GM12878 (cell line): ENCODE measurements at regions not wholly inside any gene's neighbourhood (a gene's known extent, or its start where the extent isn't known, plus 50 kb on each side); places are given as distances from the start of the nearest gene placed in this dataset.

Experiments used
- ATAC-seq: fragments of 200-7000 bp; cut with Tn5 transposase; 3 replicates; pipeline ENCODE4 v1.9.1; 2020; ENCODE audit warnings: mild to moderate bottlenecking, moderate library complexity
- BruUV-seq: library from RNA; stranded (reverse); fragments of 400-500 nt; replicated peaks from 2 replicates; lab custom pipeline; 2021; lab: Mats Ljungman, UMichigan
- CTCF ChIA-PET: fragments of 300-600 bp; sonication (Branson Sonifier 250); formaldehyde crosslinking; extraction: SDS; loops from one replicate; lab custom pipeline; 2021; ENCODE audit warnings: inconsistent platforms; lab: Yijun Ruan, JAX
- POLR2A ChIA-PET: fragments of 350-600 bp; formaldehyde crosslinking; extraction: SDS; loops from one replicate; lab custom pipeline; 2021; ENCODE audit warnings: inconsistent platforms; lab: Charles Lee
- RAD21 ChIA-PET: fragments of 300-600 bp; sonication (Branson Sonifier 250); formaldehyde crosslinking; loops from one replicate; lab custom pipeline; 2023; ENCODE audit warnings: antibody characterized with exemption; ENCODE audit not compliant: unreplicated experiment; lab: Charles Lee
- SMC1A ChIA-PET: fragments of 300-600 bp; sonication (Branson Sonifier 250); formaldehyde crosslinking; loops from one replicate; lab custom pipeline; 2023; ENCODE audit not compliant: unreplicated experiment, uncharacterized antibody; lab: Charles Lee
- DNase-seq: peaks from one replicate; pipeline ENCODE4 v3.0.0-alpha.2; 2011; ENCODE audit warnings: low read depth, low spot score
- FAIRE-seq: peaks from 3 replicates; lab custom pipeline; 2011; peaks lifted over from hg19 to GRCh38; lab: Jason Lieb, UNC
- H2AFZ ChIP-seq: 2 replicates; pipeline ENCODE4 v1.6.0; 2011; ENCODE audit warnings: low read depth, low read length, control low read depth; ENCODE audit not compliant: control insufficient read depth
- H3K27ac ChIP-seq: 2 replicates; pipeline ENCODE4 v1.5.1; 2011; ENCODE audit warnings: control low read depth; ENCODE audit not compliant: control insufficient read depth, insufficient read depth
- H3K27me3 ChIP-seq, 2 experiments: replicated peaks in 1 of 2; 2 replicates each; pipeline versions ENCODE4 v1.6.0 to v1.6.1; 2011; ENCODE audit warnings: low read length in 1 of 2; ENCODE audit not compliant: control insufficient read depth in 2 of 2, insufficient read depth in 2 of 2
- H3K36me3 ChIP-seq, 2 experiments: 2 replicates each; pipeline ENCODE4 v1.5.1; 2011; ENCODE audit warnings: low read length in 1 of 2; ENCODE audit not compliant: control insufficient read depth in 2 of 2, insufficient read depth in 2 of 2
- H3K4me1 ChIP-seq: 2 replicates; pipeline ENCODE4 v1.6.1; 2011; ENCODE audit warnings: mild to moderate bottlenecking, low read length, moderate library complexity, mixed read lengths; ENCODE audit not compliant: control insufficient read depth, insufficient read depth
- H3K4me2 ChIP-seq: 2 replicates; pipeline ENCODE4 v1.6.0; 2011; ENCODE audit warnings: control low read depth; ENCODE audit not compliant: control insufficient read depth, insufficient read depth
- H3K4me3 ChIP-seq: fragments of 200-600 bp; sonication (generic); 2 replicates; pipeline ENCODE4 v1.5.1; 2016
- H3K79me2 ChIP-seq: 2 replicates; pipeline ENCODE4 v1.6.0; 2011; ENCODE audit warnings: low read length; ENCODE audit not compliant: control insufficient read depth, insufficient read depth
- H3K9ac ChIP-seq: 2 replicates; pipeline ENCODE4 v1.8.0; 2011; ENCODE audit warnings: low read length, control low read depth, mixed read lengths; ENCODE audit not compliant: control insufficient read depth, insufficient read depth
- H3K9me3 ChIP-seq: replicated peaks from 3 replicates; pipeline ENCODE4 v1.5.1; 2011; ENCODE audit warnings: mild to moderate bottlenecking, low read length; ENCODE audit not compliant: control insufficient read depth, insufficient read depth
- H4K20me1 ChIP-seq: 2 replicates; pipeline ENCODE4 v1.6.0; 2011; ENCODE audit not compliant: control insufficient read depth, insufficient read depth
- BCL3 ChIP-seq: IDR thresholded peaks from 2 replicates; pipeline ENCODE4 v1.6.1; 2011; ENCODE audit warnings: borderline replicate concordance, low read depth, mild to moderate bottlenecking, moderate library complexity, low read length; ENCODE audit not compliant: insufficient read depth, poor library complexity, severe bottlenecking
- BHLHE40 ChIP-seq, 2 experiments: fragments of 450-650 bp in 1 of 2; IDR thresholded peaks; 2 replicates each; pipeline ENCODE4 v1.6.1; 2011 to 2017; ENCODE audit warnings: low read depth in 2 of 2, borderline replicate concordance in 1 of 2, improper control_type of control experiment in 1 of 2, low read length in 1 of 2, mild to moderate bottlenecking in 1 of 2
- ETV6 ChIP-seq, 2 experiments: fragments of 450-650 bp in 1 of 2; IDR thresholded peaks in 1 of 2; conservative IDR thresholded peaks in 1 of 2; 2 replicates each; pipeline ENCODE4 v1.6.1; 2014; ENCODE audit warnings: antibody characterized with exemption in 1 of 2, borderline replicate concordance in 1 of 2, low read depth in 1 of 2, mild to moderate bottlenecking in 1 of 2, moderate library complexity in 1 of 2
- HDAC6 ChIP-seq: fragments of 200-600 bp; sonication (generic); IDR thresholded peaks from one replicate; pipeline ENCODE4 v1.8.0; 2017; ENCODE audit warnings: antibody characterized with exemption; ENCODE audit not compliant: unreplicated experiment
- MEF2A ChIP-seq: IDR thresholded peaks from 2 replicates; pipeline ENCODE4 v1.6.1; 2011; ENCODE audit warnings: low read depth, mild to moderate bottlenecking, low read length, moderate library complexity; ENCODE audit not compliant: insufficient read depth
- MYB ChIP-seq: fragments of 150-350 bp; IDR thresholded peaks from 2 replicates; pipeline ENCODE4 v1.6.1; 2014; ENCODE audit warnings: mild to moderate bottlenecking, low read depth, low read length, borderline replicate concordance
- NFYA ChIP-seq: IDR thresholded peaks from 2 replicates; pipeline ENCODE4 v1.6.1; 2011; ENCODE audit warnings: low read depth, mild to moderate bottlenecking, low read length, improper control_type of control experiment, borderline replicate concordance
- NR2F1 ChIP-seq: fragments of 450-650 bp; conservative IDR thresholded peaks from 2 replicates; pipeline ENCODE4 v1.6.1; 2017; ENCODE audit warnings: mild to moderate bottlenecking
- PAX8 ChIP-seq: fragments of 450-650 bp; IDR thresholded peaks from 2 replicates; pipeline ENCODE4 v1.6.1; 2017; ENCODE audit warnings: mild to moderate bottlenecking, moderate library complexity
- POLR2A ChIP-seq: IDR thresholded peaks from 2 replicates; pipeline ENCODE4 v1.6.1; 2011; ENCODE audit warnings: low read depth, mild to moderate bottlenecking, low read length
- POLR2AphosphoS2 ChIP-seq: IDR thresholded peaks from 2 replicates; pipeline ENCODE4 v1.6.1; 2011; ENCODE audit warnings: low read depth, mild to moderate bottlenecking, low read length, improper control_type of control experiment, moderate library complexity
- RAD51 ChIP-seq: fragments of 450-650 bp; IDR thresholded peaks from 2 replicates; pipeline ENCODE4 v1.6.1; 2016; ENCODE audit warnings: moderate library complexity, mild to moderate bottlenecking, inconsistent platforms
- RFX5 ChIP-seq: IDR thresholded peaks from 2 replicates; pipeline ENCODE4 v1.6.1; 2011; ENCODE audit warnings: low read depth, low read length, improper control_type of control experiment
- STAT1 ChIP-seq: fragments of 450-650 bp; conservative IDR thresholded peaks from 2 replicates; pipeline ENCODE4 v1.6.1; 2014; ENCODE audit warnings: antibody characterized with exemption, mild to moderate bottlenecking
- TCF12 ChIP-seq: IDR thresholded peaks from 2 replicates; pipeline ENCODE4 v1.6.1; 2011; ENCODE audit warnings: low read depth, mild to moderate bottlenecking, low read length
- ZNF592 ChIP-seq: fragments of 450-650 bp; IDR thresholded peaks from 2 replicates; pipeline ENCODE4 v1.6.1; 2017; ENCODE audit warnings: mild to moderate bottlenecking, moderate library complexity
- ZZZ3 ChIP-seq: IDR thresholded peaks from 2 replicates; pipeline ENCODE4 v1.6.1; 2011; ENCODE audit warnings: low read depth; ENCODE audit not compliant: control insufficient read depth, insufficient read length
- WGBS: methylation state at CpG from one replicate; pipeline ENCODE4 v1.1.6; 2016; ENCODE audit warnings: low lambda C conversion rate; ENCODE audit not compliant: insufficient replicate concordance, insufficient coverage; ENCODE audit errors: missing lambda C conversion rate; 5-methylcytosine and 5-hydroxymethylcytosine counted together
- in situ Hi-C: fragments of 300-500 bp; cut with MboI; formaldehyde crosslinking; loops from 9 replicates; pipeline ENCODE4 v1.14.3; 2018; ENCODE audit warnings: mixed read lengths
- intact Hi-C: fragments of 100-400 bp; cut with micrococcal nuclease; formaldehyde crosslinking; loops from one replicate; pipeline ENCODE4 v1.14.2; 2022; ENCODE audit not compliant: unreplicated experiment
- TF ChIP-seq, protein P1 (sequence below): IDR thresholded peaks from 2 replicates; pipeline ENCODE4 v1.6.1; 2011; ENCODE audit warnings: low read depth, mild to moderate bottlenecking, low read length, moderate library complexity, borderline replicate concordance; ENCODE audit errors: extremely low read depth
- TF ChIP-seq, protein P2 (sequence below): fragments of 150-350 bp; IDR thresholded peaks from 2 replicates; pipeline ENCODE4 v1.6.1; 2014; ENCODE audit warnings: mild to moderate bottlenecking, low read depth, low read length

DNA sequence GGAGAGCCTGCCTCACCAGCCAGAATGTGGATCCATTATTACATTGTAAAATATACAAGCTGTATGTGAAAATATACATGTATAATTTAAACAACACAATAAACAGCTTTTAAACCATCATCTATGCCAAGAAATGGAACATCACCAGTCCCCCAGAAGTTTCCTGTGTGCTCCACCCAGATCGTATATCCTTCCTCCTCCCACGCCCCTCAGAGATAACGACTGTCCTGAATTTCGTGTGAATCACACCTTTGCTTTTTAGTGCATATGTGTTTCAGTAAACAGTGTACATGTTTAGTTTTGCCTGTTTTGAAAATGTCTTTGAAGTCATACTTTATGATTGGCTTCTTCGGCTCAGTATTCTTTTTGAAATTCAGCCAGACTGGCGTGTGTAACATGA lies 134.6 kb upstream of the MYO10 start:
- Histone ChIP-seq H4K20me1 (no peaks in the 10 kb centered on the region), H3K27me3 (no peaks in the 10 kb centered on the region; a peak in 1 of 4 replicates), H2AFZ (no peak overlapping the region), H3K9ac (no peak overlapping the region), H3K4me2 (no peak overlapping the region), H3K27ac (no peak overlapping the region), H3K79me2 (no peaks in the 10 kb centered on the region), H3K9me3 (no peaks in the 10 kb centered on the region), H3K36me3 (no peaks in the 10 kb centered on the region), H3K4me3 (no peak overlapping the region), H3K4me1 (no peaks in the 10 kb centered on the region)
- no TSS peak for BruUV-seq
- ChIA-PET CTCF (no interaction called here), POLR2A (no interaction called here), RAD21 (no interaction called here), SMC1A (no interaction called here)
- TF ChIP-seq MEF2A: no peak
- no peak for TF ChIP-seq NR2F1
- no peak for TF ChIP-seq ZNF592
- TF ChIP-seq POLR2AphosphoS2: no peak
- TF ChIP-seq STAT1: no peak
- TF ChIP-seq BHLHE40 (IDR thresholded peaks at IDR 0.05; ENCODE audit: borderline replicate concordance in 1 of 2, low read depth in 2 of 2, low read length in 1 of 2): no peak
- no peak for TF ChIP-seq RFX5
- TF ChIP-seq POLR2A: no peak
- no peak for TF ChIP-seq MYB
- TF ChIP-seq BCL3: no peak
- TF ChIP-seq RAD51: no peak
- TF ChIP-seq NFYA: no peak
- TF ChIP-seq, protein P1, sequence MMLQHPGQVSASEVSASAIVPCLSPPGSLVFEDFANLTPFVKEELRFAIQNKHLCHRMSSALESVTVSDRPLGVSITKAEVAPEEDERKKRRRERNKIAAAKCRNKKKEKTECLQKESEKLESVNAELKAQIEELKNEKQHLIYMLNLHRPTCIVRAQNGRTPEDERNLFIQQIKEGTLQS: no peak
- no peak for TF ChIP-seq TCF12
- no peak for TF ChIP-seq HDAC6
- no peak for TF ChIP-seq PAX8
- TF ChIP-seq, protein P2, sequence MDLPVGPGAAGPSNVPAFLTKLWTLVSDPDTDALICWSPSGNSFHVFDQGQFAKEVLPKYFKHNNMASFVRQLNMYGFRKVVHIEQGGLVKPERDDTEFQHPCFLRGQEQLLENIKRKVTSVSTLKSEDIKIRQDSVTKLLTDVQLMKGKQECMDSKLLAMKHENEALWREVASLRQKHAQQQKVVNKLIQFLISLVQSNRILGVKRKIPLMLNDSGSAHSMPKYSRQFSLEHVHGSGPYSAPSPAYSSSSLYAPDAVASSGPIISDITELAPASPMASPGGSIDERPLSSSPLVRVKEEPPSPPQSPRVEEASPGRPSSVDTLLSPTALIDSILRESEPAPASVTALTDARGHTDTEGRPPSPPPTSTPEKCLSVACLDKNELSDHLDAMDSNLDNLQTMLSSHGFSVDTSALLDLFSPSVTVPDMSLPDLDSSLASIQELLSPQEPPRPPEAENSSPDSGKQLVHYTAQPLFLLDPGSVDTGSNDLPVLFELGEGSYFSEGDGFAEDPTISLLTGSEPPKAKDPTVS: no peak
- TF ChIP-seq ZZZ3: no peak
- no peak for TF ChIP-seq ETV6 (conservative IDR thresholded peaks at IDR 0.05 in 1 of 2, IDR thresholded peaks at IDR 0.05 in 1 of 2; ENCODE audit: borderline replicate concordance in 1 of 2, low read depth in 1 of 2)
- in situ Hi-C loops: no loop called here
- DNase-seq: no peak
- no peak for ATAC-seq
- WGBS: 20% methylated on average over 6 of the region's 6 CpGs
- no peak for FAIRE-seq
- intact Hi-C loops: no loop called here
